Calu3 (cell line): ENCODE measurements at regions not wholly inside any gene's neighbourhood (a gene's known extent, or its start where the extent isn't known, plus 50 kb on each side); places are given as distances from the start of the nearest gene placed in this dataset.

Experiments
- BruUV-seq: library from RNA; stranded (reverse); fragments of 400-500 nt; replicated peaks from 2 replicates; lab custom pipeline; 2021; lab: Mats Ljungman, UMichigan
- CTCF ChIA-PET: fragments of 300-600 bp; sonication (Branson Sonifier 250); formaldehyde crosslinking; loops from one replicate; lab custom pipeline; 2022; ENCODE audit warnings: antibody characterized with exemption; lab: Charles Lee
- DNase-seq: peaks from one replicate; pipeline ENCODE4 v3.0.0; 2022
- H3K27ac Mint-ChIP-seq: one replicate; pipeline ENCODE4 v1.8.0; 2022; ENCODE audit warnings: mixed read lengths; ENCODE audit not compliant: unreplicated experiment
- H3K27me3 Mint-ChIP-seq: one replicate; pipeline ENCODE4 v1.8.0; 2022; ENCODE audit warnings: mixed read lengths; ENCODE audit not compliant: unreplicated experiment
- H3K36me3 Mint-ChIP-seq: one replicate; pipeline ENCODE4 v1.8.0; 2022; ENCODE audit warnings: mild to moderate bottlenecking, moderate library complexity, mixed read lengths; ENCODE audit not compliant: insufficient read depth, unreplicated experiment
- H3K4me1 Mint-ChIP-seq: one replicate; pipeline ENCODE4 v1.8.0; 2022; ENCODE audit warnings: mild to moderate bottlenecking, low read depth, mixed read lengths; ENCODE audit not compliant: unreplicated experiment
- H3K4me3 Mint-ChIP-seq: one replicate; pipeline ENCODE4 v1.8.0; 2022; ENCODE audit warnings: mild to moderate bottlenecking, low read depth, moderate library complexity, mixed read lengths; ENCODE audit not compliant: unreplicated experiment
- H3K9me3 Mint-ChIP-seq: one replicate; pipeline ENCODE4 v1.8.0; 2022; ENCODE audit warnings: low read depth, mixed read lengths; ENCODE audit not compliant: unreplicated experiment
- CTCF ChIP-seq: fragments of 200-600 bp; IDR thresholded peaks from one replicate; pipeline ENCODE4 v1.8.0; 2022; ENCODE audit warnings: antibody characterized with exemption; ENCODE audit not compliant: unreplicated experiment
- intact Hi-C: fragments of 100-400 bp; cut with micrococcal nuclease; formaldehyde crosslinking; loops from one replicate; pipeline ENCODE4 v1.10.0; 2022; ENCODE audit not compliant: unreplicated experiment

DNA sequence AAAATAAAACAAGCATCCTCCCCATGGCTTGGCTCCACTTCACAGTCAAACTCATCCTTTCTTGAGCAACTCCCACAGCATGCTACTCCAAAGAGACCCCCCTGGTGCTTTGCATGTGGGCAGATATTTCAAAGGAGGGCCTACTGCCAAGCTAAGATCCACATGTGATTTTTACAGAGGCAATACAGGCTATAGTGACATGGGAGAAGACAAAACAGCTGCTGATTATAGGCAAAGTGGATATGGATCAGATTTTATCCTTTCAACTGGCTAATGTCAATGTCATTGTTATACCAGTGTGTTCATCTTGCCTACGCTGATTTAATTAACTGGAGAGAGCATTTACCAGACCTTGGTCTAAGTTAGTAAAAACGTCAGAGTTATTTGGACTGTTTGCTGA lies 328.3 kb downstream of the KLHL13 start:
- CTCF ChIA-PET, result no interaction called here

DNA sequence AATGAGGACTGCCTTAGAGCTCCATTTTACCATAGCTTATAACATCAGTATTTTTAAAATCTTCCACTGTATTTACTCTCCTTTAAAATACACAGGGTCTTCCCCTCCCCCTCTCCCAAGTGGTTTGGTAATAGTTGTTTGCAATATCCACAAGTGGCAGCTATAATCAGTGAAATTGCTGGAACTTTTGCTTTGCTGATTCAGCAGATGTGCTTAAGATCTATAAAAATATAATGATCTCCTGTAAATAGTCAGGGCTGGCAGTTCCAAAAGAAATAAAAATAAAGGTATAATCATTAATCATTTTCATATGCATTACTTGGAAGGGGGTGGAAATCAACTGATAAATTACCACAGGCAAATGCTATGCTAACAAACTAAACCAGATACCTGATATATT lies 345.2 kb downstream of the KLHL13 start:
- Mint-ChIP-seq H3K4me3 (no peak overlapping the region), H3K27ac (no peak overlapping the region), H3K4me1 (no peaks in the 10 kb centered on the region), H3K36me3 (no peaks in the 10 kb centered on the region), H3K27me3 (no peaks in the 10 kb centered on the region), H3K9me3 (peaks cover 8% of the 10 kb centered on the region)
- CTCF ChIA-PET, result no interaction called here
- DNase-seq, result no peak
- BruUV-seq, result no TSS peak
- intact Hi-C loops, result no loop called here
- TF ChIP-seq CTCF, result no peak

More for the DNA sequence above, 328.3 kb downstream of the KLHL13 start:
- Mint-ChIP-seq H3K27me3 (no peaks in the 10 kb centered on the region), H3K4me3 (no peak overlapping the region), H3K4me1 (no peaks in the 10 kb centered on the region), H3K36me3 (no peaks in the 10 kb centered on the region), H3K9me3 (peaks cover 12% of the 10 kb centered on the region), H3K27ac (no peak overlapping the region)
- intact Hi-C loops, result no loop called here
- no peak for DNase-seq
- BruUV-seq, result no TSS peak
- TF ChIP-seq CTCF, result no peak

DNA sequence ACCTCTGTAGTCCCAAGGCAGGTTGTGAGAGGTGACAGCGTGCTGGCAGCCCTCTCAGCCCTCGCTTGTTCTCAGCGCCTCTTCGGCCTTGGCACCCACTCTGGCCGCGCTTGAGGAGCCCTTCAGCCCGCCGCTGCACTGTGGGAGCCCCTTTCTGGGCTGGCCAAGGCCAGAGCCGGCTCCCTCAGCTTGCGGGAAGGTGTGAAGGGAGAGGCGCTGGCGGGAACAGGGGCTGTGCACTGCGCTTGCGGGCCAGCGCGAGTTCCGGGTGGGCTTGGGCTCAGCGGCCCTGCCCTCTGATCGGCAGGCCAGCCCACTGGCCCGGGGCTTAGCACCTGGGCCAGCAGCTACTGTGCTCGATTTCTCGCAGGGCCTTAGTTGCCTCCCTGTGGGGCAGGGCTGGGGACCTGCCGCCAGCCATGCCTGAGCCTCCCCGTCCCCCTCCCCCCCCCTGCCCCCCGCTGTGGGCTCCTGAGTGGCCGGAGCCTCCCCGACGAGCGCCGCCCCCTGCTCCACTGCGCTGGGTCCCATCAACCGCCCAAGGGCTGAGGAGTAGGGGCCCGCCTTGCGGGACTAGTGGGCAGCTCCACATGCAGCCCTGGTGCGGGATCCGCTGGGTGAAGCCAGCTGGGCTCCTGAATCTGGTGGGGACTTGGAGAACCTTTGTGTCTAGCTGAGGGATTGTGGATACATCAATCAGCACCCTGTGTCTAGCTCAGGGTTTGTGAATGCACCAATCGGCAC lies 347.6 kb downstream of the KLHL13 start:
- intact Hi-C loops, result no loop called here
- no peak for DNase-seq
- H3K9me3 Mint-ChIP-seq, result peaks cover 8% of the 10 kb centered on the region
- H3K36me3 Mint-ChIP-seq, result no peaks in the 10 kb centered on the region
- CTCF ChIA-PET, result no interaction called here
- no peak overlapping the region for H3K4me3 Mint-ChIP-seq
- no peaks in the 10 kb centered on the region for H3K27me3 Mint-ChIP-seq
- BruUV-seq, result no TSS peak
- no peak overlapping the region for H3K27ac Mint-ChIP-seq
- TF ChIP-seq CTCF, result no peak
- H3K4me1 Mint-ChIP-seq, result no peaks in the 10 kb centered on the region

GRCh38 chrX:117765211-117765610 lies 351.4 kb downstream of the KLHL13 start:
- peaks cover 8% of the 10 kb centered on the region for H3K9me3 Mint-ChIP-seq
- no peak for DNase-seq
- no peak overlapping the region for H3K4me3 Mint-ChIP-seq
- no peaks in the 10 kb centered on the region for H3K36me3 Mint-ChIP-seq
- no peak overlapping the region for H3K27ac Mint-ChIP-seq
- no peak for TF ChIP-seq CTCF
- no peaks in the 10 kb centered on the region for H3K27me3 Mint-ChIP-seq
- intact Hi-C loops, result no loop called here
- CTCF ChIA-PET, result no interaction called here
- BruUV-seq, result no TSS peak
- no peaks in the 10 kb centered on the region for H3K4me1 Mint-ChIP-seq
